GM13977 (cell line): ENCODE measurements at regions not wholly inside any gene's neighbourhood (a gene's known extent, or its start where the extent isn't known, plus 50 kb on each side); places are given as distances from the start of the nearest gene placed in this dataset.

Source experiments
- DNase-seq: peaks from one replicate; pipeline ENCODE4 v3.0.0; 2012; ENCODE audit warnings: low spot score
- CTCF ChIP-seq: IDR thresholded peaks from 2 replicates; pipeline ENCODE4 v1.5.1; 2012; ENCODE audit warnings: mild to moderate bottlenecking, control low read depth; ENCODE audit not compliant: insufficient read depth; ENCODE audit errors: extremely low read depth, missing control alignments
- in situ Hi-C: fragments of 300-500 bp; cut with MboI; formaldehyde crosslinking; loops from one replicate; pipeline ENCODE4 v1.12.0; 2022; ENCODE audit warnings: low sequenced_read_pairs, low pct_unique_long_range_greater_than_20kb, mixed read lengths, inconsistent platforms; ENCODE audit not compliant: unreplicated experiment

- in situ Hi-C loops: no loop called here
- no peak for TF ChIP-seq CTCF
- no peak for DNase-seq
Observed at GRCh38 chr6:101296169-101296960, 97.1 kb upstream of the GRIK2 start.

- TF ChIP-seq CTCF: no peak
- DNase-seq: no peak
- in situ Hi-C loops: no loop called here
Observed at GRCh38 chr6:101302593-101302992, 90.9 kb upstream of the GRIK2 start.

GRCh38 chr6:101303495-101303894 lies 90.0 kb upstream of the GRIK2 start:
- DNase-seq: no peak
- in situ Hi-C loops: no loop called here
- TF ChIP-seq CTCF: no peak

- no peak for TF ChIP-seq CTCF
- DNase-seq: no peak
- in situ Hi-C loops: no loop called here
Observed at GRCh38 chr6:101312652-101313051, 80.9 kb upstream of the GRIK2 start.

GRCh38 chr6:101322921-101323320 lies 70.6 kb upstream of the GRIK2 start:
- no peak for DNase-seq
- in situ Hi-C loops: no loop called here
- no peak for TF ChIP-seq CTCF

GRCh38 chr6:101326411-101326810 lies 67.1 kb upstream of the GRIK2 start:
- DNase-seq: no peak
- no peak for TF ChIP-seq CTCF
- in situ Hi-C loops: no loop called here

DNA sequence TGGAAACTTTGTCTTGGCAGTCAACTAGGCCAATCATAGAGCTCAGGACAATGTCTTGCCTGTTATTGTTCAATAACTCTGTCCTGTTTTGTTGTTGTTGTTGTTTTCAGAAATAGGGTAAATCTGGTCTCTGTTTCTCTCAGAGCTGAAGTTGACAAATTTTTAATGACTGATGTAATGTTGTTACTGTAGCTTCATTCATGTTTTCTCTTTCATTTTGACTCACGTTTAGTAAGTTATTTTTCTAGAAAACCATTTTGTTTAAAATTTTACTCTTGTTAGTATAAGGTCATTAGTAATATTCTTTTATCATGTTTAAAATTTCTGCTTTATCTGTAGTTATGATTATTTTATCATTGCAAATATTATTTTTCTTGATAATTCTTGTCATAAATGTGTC lies 51.6 kb upstream of the GRIK2 start:
- TF ChIP-seq CTCF: no peak
- no peak for DNase-seq
- in situ Hi-C loops: no loop called here
